HG03469 (cell line): ENCODE measurements at regions not wholly inside any gene's neighbourhood (a gene's known extent, or its start where the extent isn't known, plus 50 kb on each side); places are given as distances from the start of the nearest gene placed in this dataset.
A peak's percentile ranks its signal among the peaks of the same experiment; 100 is the strongest.

Source experiments
- ATAC-seq: cut with Tn5 transposase; IDR thresholded peaks from one replicate; pipeline ENCODE4 v1.9.1; 2021; ENCODE audit warnings: mild to moderate bottlenecking, moderate library complexity, moderate number of reproducible peaks; ENCODE audit not compliant: unreplicated experiment

DNA sequence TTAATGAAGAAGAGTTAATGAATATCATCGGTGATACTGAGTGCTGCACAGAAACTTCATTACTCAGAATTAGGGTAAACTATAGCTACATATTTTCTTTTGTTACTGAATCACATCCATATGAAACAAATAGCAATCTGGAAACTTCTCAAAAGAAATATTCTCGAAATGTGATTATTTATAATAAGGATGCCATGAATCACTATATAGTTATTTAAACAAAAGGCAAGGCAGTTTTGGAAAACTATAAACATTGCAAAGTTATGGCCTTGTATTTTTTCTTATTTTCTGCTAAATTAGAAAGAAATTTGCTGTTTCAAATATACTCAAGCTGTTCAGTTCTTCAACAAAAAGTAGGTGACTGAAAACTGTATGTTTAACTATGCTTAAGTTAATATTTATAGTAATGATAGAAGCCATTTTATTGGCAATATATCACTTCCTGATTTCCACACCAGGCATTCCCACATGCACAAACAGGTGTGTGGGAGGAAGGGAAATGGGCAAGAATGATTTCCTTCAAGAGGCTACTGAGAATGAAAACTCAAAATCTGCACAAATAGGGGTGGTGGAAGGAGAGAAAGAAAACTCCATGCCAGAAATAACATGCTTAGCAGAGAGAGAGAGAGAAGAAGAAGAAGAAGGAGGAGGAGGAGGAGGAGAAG is 74.5 kb upstream of the FRY start:
- no peak for ATAC-seq

DNA sequence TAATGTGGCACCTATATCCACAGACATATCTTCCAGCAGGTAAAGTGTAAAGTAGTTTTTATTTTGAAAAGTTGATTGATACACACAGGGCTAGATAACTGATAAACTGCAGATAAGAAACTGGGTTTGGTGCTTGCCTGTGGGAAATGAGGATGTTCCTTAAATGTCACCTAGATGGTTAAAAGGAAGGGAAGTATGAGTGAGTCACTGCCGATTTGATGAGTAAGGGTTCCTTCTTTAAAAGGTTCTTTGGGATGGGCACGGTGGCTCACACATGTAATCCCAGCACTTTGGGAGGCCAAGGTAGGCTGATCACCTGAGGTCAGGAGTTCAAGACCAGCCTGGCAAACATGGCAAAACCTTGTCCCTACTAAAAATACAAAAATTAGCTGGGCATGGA is 73.8 kb upstream of the FRY start:
- no peak for ATAC-seq

DNA sequence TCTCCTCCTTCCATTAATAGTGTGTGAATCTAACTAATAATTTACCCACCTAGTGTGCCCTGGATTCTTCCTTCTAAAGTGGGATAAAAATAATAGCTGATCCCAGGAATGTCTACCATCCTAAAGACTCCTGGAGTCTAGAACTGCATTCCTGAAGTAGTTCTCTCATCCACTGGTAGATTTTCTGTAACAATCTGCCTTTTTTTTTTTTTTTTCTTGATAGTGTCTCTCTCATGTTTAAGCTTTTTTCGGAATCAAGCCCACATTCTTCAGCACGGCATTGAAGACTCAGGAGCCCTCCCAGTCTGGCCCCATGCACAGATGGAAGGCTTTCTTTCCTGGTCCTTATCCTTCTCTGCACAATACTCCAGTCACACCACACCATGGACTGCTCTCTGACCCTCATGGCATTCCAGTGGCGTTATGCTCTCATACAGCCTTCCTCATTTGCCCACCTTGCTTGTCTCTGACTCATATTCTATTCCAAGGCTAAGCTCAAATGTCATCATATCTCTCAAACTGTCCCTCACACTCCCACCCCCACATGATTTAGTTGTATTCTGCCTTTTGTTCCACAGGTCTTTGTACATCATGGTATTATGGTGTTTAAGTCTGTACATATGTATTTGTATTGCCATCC is 68.7 kb upstream of the FRY start:
- ATAC-seq: no peak

DNA sequence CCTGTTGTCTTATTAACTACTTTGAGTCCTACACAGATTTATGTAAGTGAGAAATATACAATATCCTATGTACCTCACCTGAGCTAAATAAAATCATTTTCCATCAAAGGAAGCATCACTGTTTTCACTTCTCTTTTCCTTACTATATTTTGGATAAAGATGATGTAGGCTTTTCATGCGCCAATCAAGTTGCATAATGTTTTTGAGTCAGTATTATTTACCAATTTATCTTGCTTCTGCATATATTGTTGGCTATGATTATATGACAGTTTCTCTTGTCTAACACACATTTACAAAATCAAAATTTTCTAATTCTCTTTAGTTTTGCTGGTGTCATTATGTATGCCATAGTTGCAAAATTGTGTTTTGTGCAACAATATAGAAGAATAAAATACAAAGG is 67.9 kb upstream of the FRY start:
- no peak for ATAC-seq

DNA sequence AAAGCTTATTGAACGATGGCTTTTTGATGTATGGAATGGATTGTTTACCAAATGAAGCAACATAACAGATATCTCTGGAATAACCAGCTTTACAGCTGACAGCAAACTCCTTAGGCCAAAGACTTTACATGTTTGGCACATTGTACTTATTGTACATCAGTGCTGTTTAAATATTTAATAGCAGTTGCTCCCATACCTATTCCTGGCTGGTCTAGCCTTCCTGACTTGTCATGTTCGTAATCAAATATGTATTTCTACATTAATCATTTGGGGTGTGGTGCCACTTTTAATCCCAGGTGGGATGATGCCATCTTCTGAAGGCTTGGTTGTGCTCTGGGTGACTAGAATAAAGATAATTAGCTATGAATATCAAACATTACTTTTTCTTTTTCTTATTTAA is 67.4 kb upstream of the FRY start:
- ATAC-seq: no peak

DNA sequence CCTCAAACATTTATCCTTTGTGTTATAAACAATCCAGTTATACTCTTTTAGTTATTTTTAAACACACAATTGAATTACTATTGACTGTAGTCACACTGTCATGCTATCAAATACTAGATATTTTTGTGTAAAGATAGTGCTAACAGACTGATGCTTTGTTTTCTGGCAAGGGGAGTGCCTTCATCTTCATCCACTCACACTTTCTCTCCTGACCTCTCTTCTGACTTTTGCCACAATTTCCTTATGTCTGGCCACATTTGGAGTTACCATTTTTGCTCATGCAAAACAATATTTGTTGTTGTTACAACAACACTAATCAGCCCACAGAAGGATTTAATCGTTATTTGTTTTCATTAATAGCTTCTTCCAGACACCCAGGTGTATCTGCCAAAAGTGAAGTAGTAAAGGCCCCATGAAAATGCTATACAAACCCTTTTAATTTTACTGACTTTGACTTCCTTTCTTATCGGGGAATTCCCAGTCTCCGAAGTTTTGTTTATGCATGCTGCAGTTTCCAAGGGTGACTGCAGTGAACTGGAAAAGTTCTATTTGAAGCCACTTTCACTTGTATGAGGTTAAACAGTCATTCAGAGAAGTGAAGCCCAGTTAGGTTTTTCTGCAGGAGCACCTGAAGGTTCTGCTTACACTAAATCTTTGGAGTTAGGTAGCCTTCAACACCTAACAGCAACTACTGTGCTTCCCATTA is 66.1 kb upstream of the FRY start:
- ATAC-seq: peak; percentile 92

DNA sequence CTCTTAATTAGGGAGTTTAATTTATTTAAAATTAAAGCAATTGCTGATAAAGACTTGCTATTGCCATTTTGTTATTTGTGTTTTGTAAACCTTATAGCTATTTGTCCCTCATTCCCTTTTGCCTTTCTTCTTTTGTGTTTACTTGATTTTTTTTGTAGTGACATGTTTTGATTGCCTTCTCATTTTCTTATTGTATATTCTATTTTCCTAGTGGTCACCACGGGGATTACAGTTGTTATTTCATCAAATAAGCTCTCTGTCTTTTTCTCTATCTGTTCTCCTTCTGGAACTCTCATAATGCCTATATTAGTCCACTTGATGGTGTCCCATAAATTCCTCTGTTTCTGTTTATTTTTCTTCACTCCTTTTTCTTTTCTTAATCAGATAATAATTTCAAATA is 64.4 kb upstream of the FRY start:
- no peak for ATAC-seq

DNA sequence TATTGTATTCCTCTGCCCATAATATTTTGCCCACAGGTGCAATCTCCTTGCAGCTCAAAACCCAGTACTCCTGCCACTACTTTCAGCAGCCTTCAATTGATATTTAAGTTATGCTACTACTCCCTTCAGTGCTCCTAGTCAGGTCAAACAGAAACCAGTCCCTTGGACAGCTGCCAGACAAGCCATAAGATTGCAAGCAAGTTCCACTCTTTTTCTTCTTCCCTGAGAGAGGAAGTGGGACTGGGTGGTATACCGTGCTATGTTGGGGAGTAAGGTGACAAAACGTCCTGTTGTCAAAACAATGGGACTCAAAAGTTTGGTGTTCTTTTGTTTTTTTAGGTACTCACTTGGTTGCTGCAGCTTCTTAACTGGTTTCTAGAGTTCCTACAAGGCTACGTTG is 63.1 kb upstream of the FRY start:
- no peak for ATAC-seq

DNA sequence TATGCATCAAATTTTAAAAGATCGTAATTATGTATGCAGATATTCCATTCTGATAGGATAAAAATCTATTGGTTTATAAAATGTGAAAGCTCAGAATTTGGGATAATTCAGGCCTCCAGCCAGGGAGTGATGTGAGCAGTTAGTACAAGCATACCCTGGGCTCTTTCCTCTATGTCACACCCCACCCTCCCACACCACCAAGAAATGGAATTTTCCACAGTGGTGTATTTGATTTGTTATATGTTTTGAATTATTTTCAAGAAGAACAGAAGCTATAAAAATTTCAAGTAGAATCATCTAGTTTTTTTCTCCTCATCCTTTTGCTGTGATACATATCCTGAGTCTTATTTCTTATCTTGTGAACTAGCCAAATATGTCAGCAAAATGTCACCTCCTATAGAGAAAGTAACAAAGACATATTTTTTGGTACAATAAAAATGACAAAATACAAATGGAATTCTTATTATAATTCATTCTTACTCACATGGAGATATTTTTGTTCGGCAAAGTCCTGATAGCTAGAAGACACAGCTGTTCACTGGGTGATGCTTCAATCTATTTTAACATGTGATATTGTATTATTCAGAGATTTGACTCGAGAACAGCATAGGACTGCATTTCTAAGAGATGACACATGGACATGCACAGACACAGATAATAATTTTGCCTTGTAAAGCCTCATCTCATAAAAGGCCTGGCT is 61.2 kb upstream of the FRY start:
- no peak for ATAC-seq

DNA sequence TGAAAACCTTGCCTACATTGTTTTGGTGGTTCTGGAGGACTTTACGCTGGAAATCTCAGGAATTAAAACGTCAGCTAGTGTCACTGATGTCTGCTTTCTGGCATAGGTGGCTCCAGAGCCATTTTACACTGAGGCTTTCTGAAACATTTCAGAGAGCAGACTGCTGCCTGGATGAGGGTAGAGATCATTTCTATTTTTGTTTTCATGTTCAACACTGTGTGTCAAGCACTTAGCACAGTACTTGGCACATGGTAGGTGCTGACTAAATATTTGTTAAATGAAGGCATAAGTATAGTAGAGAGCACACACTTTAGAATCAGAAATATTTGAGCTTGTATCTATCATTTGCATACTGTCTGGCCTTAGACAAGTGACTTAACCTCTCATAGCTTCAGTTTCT is 59.1 kb upstream of the FRY start:
- no peak for ATAC-seq

DNA sequence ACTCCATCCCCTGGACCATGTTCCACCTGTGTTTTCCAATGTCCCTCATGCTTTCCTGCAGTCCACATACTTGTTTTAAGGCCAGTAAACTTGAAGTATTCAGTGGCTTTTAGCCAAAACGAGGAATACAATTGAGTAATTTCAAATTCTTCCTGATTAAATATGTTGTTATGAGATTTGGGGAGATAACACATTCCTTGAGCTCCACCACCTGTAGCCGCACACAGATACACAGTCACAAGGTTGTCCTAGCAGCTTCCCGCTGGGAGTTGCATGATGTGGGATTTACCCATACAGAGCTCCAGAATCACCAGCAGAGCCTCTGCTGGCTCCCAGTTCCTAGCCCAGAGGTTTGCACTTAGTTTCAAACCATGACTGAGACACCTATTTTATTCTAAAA is 53.6 kb upstream of the FRY start:
- ATAC-seq: no peak

DNA sequence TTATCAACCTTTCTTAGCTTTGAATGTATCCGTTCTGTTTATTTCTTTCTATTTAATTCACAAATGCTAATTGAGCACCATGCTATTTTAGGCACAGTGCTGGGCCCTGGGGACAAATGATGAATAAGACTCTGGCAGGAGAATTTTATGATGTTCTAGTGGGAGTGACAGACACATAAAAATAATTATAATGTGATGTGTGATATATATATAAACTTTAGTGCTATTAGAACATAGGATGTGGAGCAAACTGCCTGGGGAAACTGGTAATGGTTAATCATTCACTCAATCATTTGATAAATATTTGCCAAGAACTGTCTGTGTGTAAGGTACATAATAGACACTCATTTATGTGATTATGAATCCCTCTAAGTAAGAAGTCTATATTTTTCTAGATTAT is 50.7 kb upstream of the FRY start:
- ATAC-seq: no peak
